Mammary epithelial cell (primary cell): ENCODE measurements at regions not wholly inside any gene's neighbourhood (a gene's known extent, or its start where the extent isn't known, plus 50 kb on each side); places are given as distances from the start of the nearest gene placed in this dataset.

ENCODE experiments used
- CTCF ChIP-seq, 2 donors: IDR thresholded peaks in 1 of 2; conservative IDR thresholded peaks in 1 of 2; 2 replicates each; pipeline ENCODE4 v1.5.1; 2011 to 2012; ENCODE audit warnings: inconsistent platforms in 2 of 2, low read length in 2 of 2, mild to moderate bottlenecking in 2 of 2, control low read depth in 1 of 2, low read depth in 1 of 2; ENCODE audit not compliant: insufficient read depth in 1 of 2; ENCODE audit errors: extremely low read depth in 1 of 2
- EZH2 ChIP-seq: IDR thresholded peaks from 2 replicates; pipeline ENCODE4 v1.6.1; 2012; ENCODE audit warnings: low read length, inconsistent platforms, borderline replicate concordance

DNA sequence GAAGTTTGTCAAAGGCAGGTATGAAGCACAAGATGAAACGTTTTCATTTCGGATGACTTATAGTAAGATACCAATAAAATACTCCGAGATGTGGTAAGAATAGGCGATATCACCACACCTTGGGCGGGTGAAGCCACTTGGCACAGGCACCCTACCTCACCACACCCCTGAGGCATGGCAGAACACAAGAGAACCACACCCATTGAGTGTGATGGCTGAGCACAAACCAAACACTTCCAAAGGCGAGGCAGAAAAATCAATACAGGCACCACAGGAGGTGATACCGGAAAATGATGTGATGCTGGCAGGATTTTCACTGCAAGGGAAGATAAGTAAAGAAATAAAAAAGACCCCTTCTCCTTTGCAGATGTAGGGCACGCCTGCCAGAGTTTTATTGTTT, 332.9 kb upstream of the PRDM1 start:
- TF ChIP-seq CTCF (conservative IDR thresholded peaks at IDR 0.05 in 1 of 2, IDR thresholded peaks at IDR 0.05 in 1 of 2; ENCODE audit: extremely low read depth in 1 of 2, insufficient read depth in 1 of 2, low read depth in 1 of 2, low read length in 2 of 2) (no peak), EZH2 (no peak)
